ENCODE measurements at regions not wholly inside any gene's neighbourhood (a gene's known extent, or its start where the extent isn't known, plus 50 kb on each side); places are given as distances from the start of the nearest gene placed in this dataset.

DNA sequence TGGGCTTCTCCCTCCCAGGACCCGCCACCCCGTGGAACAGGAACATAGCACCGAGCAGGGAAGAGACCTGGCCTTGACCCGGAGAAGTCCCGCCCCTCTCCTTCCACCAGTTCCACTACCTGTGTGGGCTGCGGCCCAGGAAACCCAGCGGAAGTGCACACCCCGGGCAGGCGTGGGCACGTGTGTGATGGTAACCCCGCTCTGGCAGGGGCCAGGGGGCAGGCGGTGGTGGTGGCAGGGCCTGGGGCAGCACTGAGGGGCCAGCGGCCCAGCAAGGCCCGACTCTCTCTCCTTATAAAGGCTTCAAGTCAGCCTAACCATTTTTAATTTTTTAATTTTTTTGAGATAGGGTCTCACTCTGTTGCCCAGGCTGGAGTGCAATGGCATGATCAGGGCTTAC lies 129.0 kb upstream of the FAM98A start:
- no peak for DNase-seq (ENCODE audit: low spot score, unreplicated experiment)
- Mint-ChIP-seq H3K36me3 (ENCODE audit: insufficient read depth) (no peaks in the 10 kb centered on the region), H3K27ac (no peak overlapping the region), H3K4me1 (ENCODE audit: low read depth) (no peaks in the 10 kb centered on the region), H3K4me3 (ENCODE audit: low read depth) (no peak overlapping the region), H3K27me3 (no peaks in the 10 kb centered on the region), H3K9me3 (ENCODE audit: low read depth) (peaks cover 8% of the 10 kb centered on the region)
- no peak for TF ChIP-seq CTCF (IDR thresholded peaks at IDR 0.05; ENCODE audit: unreplicated experiment)

GRCh38 chr2:33727361-33728032 lies 128.4 kb upstream of the FAM98A start:
- Mint-ChIP-seq H3K4me1 (ENCODE audit: low read depth) (no peaks in the 10 kb centered on the region), H3K4me3 (ENCODE audit: low read depth) (no peak overlapping the region), H3K27me3 (no peaks in the 10 kb centered on the region), H3K27ac (no peak overlapping the region), H3K36me3 (ENCODE audit: insufficient read depth) (no peaks in the 10 kb centered on the region), H3K9me3 (ENCODE audit: low read depth) (peaks cover 8% of the 10 kb centered on the region)
- no peak for TF ChIP-seq CTCF (IDR thresholded peaks at IDR 0.05; ENCODE audit: unreplicated experiment)
- no peak for DNase-seq (ENCODE audit: low spot score, unreplicated experiment)

DNA sequence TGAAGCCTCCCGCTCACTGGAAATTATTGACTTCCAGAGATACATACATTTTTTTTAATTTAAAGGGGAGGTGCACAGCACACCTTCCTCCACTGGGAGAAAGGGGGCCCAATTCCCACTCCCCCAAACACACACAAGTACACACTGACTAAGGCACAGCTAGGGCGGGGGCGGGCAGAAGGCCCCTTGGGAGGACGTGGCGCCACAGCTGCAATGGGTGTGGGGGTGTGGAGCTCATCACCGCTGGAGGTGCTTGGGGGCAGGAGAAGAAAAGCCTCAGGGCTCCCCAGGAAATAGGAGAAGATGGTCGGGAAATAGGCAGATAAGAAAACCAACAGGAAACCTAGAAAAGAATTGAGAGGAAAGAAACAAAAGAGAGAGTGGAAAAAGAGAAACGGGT lies 127.3 kb upstream of the FAM98A start:
- H3K36me3 Mint-ChIP-seq (ENCODE audit: insufficient read depth) = no peaks in the 10 kb centered on the region
- peaks cover 4% of the 10 kb centered on the region for H3K9me3 Mint-ChIP-seq (ENCODE audit: low read depth)
- no peak overlapping the region for H3K4me3 Mint-ChIP-seq (ENCODE audit: low read depth)
- H3K4me1 Mint-ChIP-seq (ENCODE audit: low read depth) = no peaks in the 10 kb centered on the region
- no peak for TF ChIP-seq CTCF (IDR thresholded peaks at IDR 0.05; ENCODE audit: unreplicated experiment)
- no peaks in the 10 kb centered on the region for H3K27me3 Mint-ChIP-seq
- H3K27ac Mint-ChIP-seq = no peak overlapping the region
- no peak for DNase-seq (ENCODE audit: low spot score, unreplicated experiment)

GRCh38 chr2:33723329-33723728 lies 124.2 kb upstream of the FAM98A start:
- no peak for TF ChIP-seq CTCF (IDR thresholded peaks at IDR 0.05; ENCODE audit: unreplicated experiment)
- Mint-ChIP-seq H3K36me3 (ENCODE audit: insufficient read depth) (no peaks in the 10 kb centered on the region), H3K4me1 (ENCODE audit: low read depth) (no peaks in the 10 kb centered on the region), H3K9me3 (ENCODE audit: low read depth) (peaks cover 4% of the 10 kb centered on the region), H3K27ac (no peak overlapping the region), H3K4me3 (ENCODE audit: low read depth) (no peak overlapping the region), H3K27me3 (peaks cover 5% of the 10 kb centered on the region)
- no peak for DNase-seq (ENCODE audit: low spot score, unreplicated experiment)

DNA sequence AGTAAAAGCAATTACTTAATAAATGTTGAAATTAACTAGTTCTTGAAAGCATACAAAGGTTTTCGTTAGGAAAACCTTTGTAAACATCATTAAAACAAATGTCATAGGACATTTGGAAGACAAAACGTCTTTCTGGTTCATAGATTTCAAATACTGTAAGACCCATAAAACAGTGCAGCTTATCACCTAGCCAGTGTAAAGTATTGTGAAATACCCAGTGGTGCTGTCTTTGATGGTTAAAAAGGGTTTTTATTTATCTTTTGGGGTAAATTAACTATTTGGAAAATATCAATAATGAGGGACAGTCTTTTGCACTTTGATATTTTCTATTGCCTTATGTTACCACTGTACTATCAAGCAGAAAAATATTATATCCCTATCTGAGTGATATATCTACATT lies 120.0 kb upstream of the FAM98A start:
- Mint-ChIP-seq H3K9me3 (ENCODE audit: low read depth) (no peaks in the 10 kb centered on the region), H3K36me3 (ENCODE audit: insufficient read depth) (no peaks in the 10 kb centered on the region), H3K4me1 (ENCODE audit: low read depth) (no peaks in the 10 kb centered on the region), H3K4me3 (ENCODE audit: low read depth) (no peak overlapping the region), H3K27me3 (peaks cover 5% of the 10 kb centered on the region), H3K27ac (no peak overlapping the region)
- no peak for TF ChIP-seq CTCF (IDR thresholded peaks at IDR 0.05; ENCODE audit: unreplicated experiment)
- no peak for DNase-seq (ENCODE audit: low spot score, unreplicated experiment)
